Suprapubic skin (tissue), 4 donors: ENCODE measurements at regions not wholly inside any gene's neighbourhood (a gene's known extent, or its start where the extent isn't known, plus 50 kb on each side); places are given as distances from the start of the nearest gene placed in this dataset.
A peak's percentile ranks its signal among the peaks of the same experiment; 100 is the strongest.
"Not testable (repeated sequence)": the region's sequence is repeated elsewhere in the genome, so short reads cannot be mapped to it uniquely, and the experiment has no call there.

ENCODE experiments used
- DNase-seq, 2 donors: peaks; one replicate each; pipeline ENCODE4 v3.0.0-alpha.2; 2019; ENCODE audit warnings: low spot score in 2 of 2
- H3K27ac ChIP-seq: fragments of 200-600 bp; sonication (generic); one replicate; pipeline ENCODE4 v1.5.1; 2019
- H3K27me3 ChIP-seq: fragments of 200-600 bp; sonication (generic); one replicate; pipeline ENCODE4 v1.5.1; 2019
- H3K36me3 ChIP-seq: fragments of 200-600 bp; sonication (generic); one replicate; pipeline ENCODE4 v1.5.1; 2019
- H3K4me1 ChIP-seq: fragments of 200-600 bp; sonication (generic); one replicate; pipeline ENCODE4 v1.5.1; 2019
- H3K4me3 ChIP-seq: fragments of 200-600 bp; sonication (generic); one replicate; pipeline ENCODE4 v1.5.1; 2019; ENCODE audit warnings: mild to moderate bottlenecking
- H3K9me3 ChIP-seq: fragments of 200-600 bp; sonication (generic); one replicate; pipeline ENCODE4 v1.5.1; 2019
- CTCF ChIP-seq, 2 donors: fragments of 200-600 bp in 1 of 2; fragments of 450-650 bp in 1 of 2; sonication (generic) in 1 of 2; IDR thresholded peaks; one replicate each; pipeline ENCODE4 v1.5.1; 2016 to 2019; ENCODE audit warnings: antibody characterized with exemption in 2 of 2, mild to moderate bottlenecking in 1 of 2, moderate library complexity in 1 of 2
- EP300 ChIP-seq: sonication (generic); formaldehyde crosslinking; IDR thresholded peaks from one replicate; pipeline ENCODE4 v1.6.1; 2017; ENCODE audit warnings: antibody characterized with exemption
- POLR2A ChIP-seq, 2 donors: fragments of 450-650 bp; IDR thresholded peaks; one replicate each; pipeline ENCODE4 v1.6.1; 2017; ENCODE audit warnings: antibody characterized with exemption in 2 of 2, mild to moderate bottlenecking in 2 of 2, moderate library complexity in 2 of 2
- POLR2AphosphoS5 ChIP-seq, 3 donors: sonication (generic); formaldehyde crosslinking; IDR thresholded peaks; one replicate each; pipeline ENCODE4 v1.6.1; 2017; ENCODE audit warnings: antibody characterized with exemption in 3 of 3
- WGBS: methylation state at CpG from one replicate; pipeline ENCODE4 v1.1.5; 2018; 5-methylcytosine and 5-hydroxymethylcytosine counted together

GRCh38 chr17:28256370-28256769 is 62.6 kb upstream of the TMEM97 start:
- no peaks in the 10 kb centered on the region for H3K9me3 ChIP-seq
- DNase-seq = no peak
- no peaks in the 10 kb centered on the region for H3K36me3 ChIP-seq
- WGBS = 87% methylated on average over 7 of the region's 14 CpGs
- H3K27me3 ChIP-seq = peaks cover 8% of the 10 kb centered on the region
- H3K4me3 ChIP-seq = no peak overlapping the region
- no peak overlapping the region for H3K27ac ChIP-seq
- H3K4me1 ChIP-seq = peaks cover 7% of the 10 kb centered on the region
- TF ChIP-seq CTCF (IDR thresholded peaks at IDR 0.05) (no peak), POLR2A (IDR thresholded peaks at IDR 0.05) (no peak), EP300 (no peak), POLR2AphosphoS5 (IDR thresholded peaks at IDR 0.05) (no peak)

- Histone ChIP-seq H3K27ac (no peak overlapping the region), H3K9me3 (no peaks in the 10 kb centered on the region), H3K4me1 (peaks cover 2% of the 10 kb centered on the region), H3K36me3 (no peaks in the 10 kb centered on the region), H3K4me3 (no peak overlapping the region), H3K27me3 (peaks cover 8% of the 10 kb centered on the region)
- WGBS = 83% methylated on average over 7 of the region's 7 CpGs
- TF ChIP-seq POLR2A (IDR thresholded peaks at IDR 0.05) = no peak
- TF ChIP-seq POLR2AphosphoS5 (IDR thresholded peaks at IDR 0.05) = no peak
- TF ChIP-seq CTCF (IDR thresholded peaks at IDR 0.05) = no peak
- TF ChIP-seq EP300 = no peak
- DNase-seq = no peak
These were observed 62.1 kb upstream of the TMEM97 start for GRCh38 chr17:28256881-28257280.

- Histone ChIP-seq H3K4me1 (no peaks in the 10 kb centered on the region), H3K27me3 (peaks cover 8% of the 10 kb centered on the region), H3K27ac (no peak overlapping the region), H3K4me3 (no peak overlapping the region), H3K9me3 (peaks cover 5% of the 10 kb centered on the region), H3K36me3 (no peaks in the 10 kb centered on the region)
- no peak for DNase-seq
- WGBS = 83% methylated on average over 4 of the region's 5 CpGs
- TF ChIP-seq POLR2AphosphoS5 (IDR thresholded peaks at IDR 0.05) (no peak), EP300 (no peak), POLR2A (IDR thresholded peaks at IDR 0.05) (no peak), CTCF (IDR thresholded peaks at IDR 0.05) (no peak)
These were observed 60.6 kb upstream of the TMEM97 start for GRCh38 chr17:28258347-28258887.

- WGBS = 86% methylated on average over 2 of the region's 2 CpGs
- Histone ChIP-seq H3K9me3 (peaks cover 5% of the 10 kb centered on the region), H3K4me3 (no peak overlapping the region), H3K27ac (no peak overlapping the region), H3K36me3 (no peaks in the 10 kb centered on the region), H3K4me1 (peaks cover 7% of the 10 kb centered on the region), H3K27me3 (peaks cover 4% of the 10 kb centered on the region)
- no peak for TF ChIP-seq EP300
- no peak for TF ChIP-seq POLR2A (IDR thresholded peaks at IDR 0.05)
- TF ChIP-seq POLR2AphosphoS5 (IDR thresholded peaks at IDR 0.05) = no peak
- TF ChIP-seq CTCF (IDR thresholded peaks at IDR 0.05) = no peak
- no peak for DNase-seq
These were observed 57.8 kb upstream of the TMEM97 start for GRCh38 chr17:28261219-28261618.

GRCh38 chr17:28262123-28262745 is 56.8 kb upstream of the TMEM97 start:
- H3K27me3 ChIP-seq, H3K27ac ChIP-seq, H3K36me3 ChIP-seq, DNase-seq, H3K4me3 ChIP-seq, H3K9me3 ChIP-seq, H3K4me1 ChIP-seq: not testable (repeated sequence)
- 89% methylated on average over 10 of the region's 10 CpGs for WGBS

- H3K9me3 ChIP-seq, H3K36me3 ChIP-seq, H3K27me3 ChIP-seq, H3K4me3 ChIP-seq, H3K27ac ChIP-seq, H3K4me1 ChIP-seq: not testable (repeated sequence)
- peak in 1 of 2 donors; percentile 22 for DNase-seq
- 12% methylated on average over 5 of the region's 5 CpGs for WGBS
These were observed 54.0 kb upstream of the TMEM97 start for GRCh38 chr17:28264902-28265548.

- not testable (repeated sequence) for H3K4me1 ChIP-seq, H3K27me3 ChIP-seq, H3K9me3 ChIP-seq, H3K4me3 ChIP-seq, H3K36me3 ChIP-seq, H3K27ac ChIP-seq
- DNase-seq = peak in 1 of 2 donors; percentile 54
- WGBS = 88% methylated on average over 21 of the region's 21 CpGs
These were observed 53.0 kb upstream of the TMEM97 start for GRCh38 chr17:28265856-28266546.

- not testable (repeated sequence) for H3K27ac ChIP-seq, H3K4me1 ChIP-seq, DNase-seq, H3K4me3 ChIP-seq, H3K9me3 ChIP-seq, H3K27me3 ChIP-seq, H3K36me3 ChIP-seq
- 84% methylated on average over 5 of the region's 5 CpGs for WGBS
These were observed 52.5 kb upstream of the TMEM97 start for GRCh38 chr17:28266547-28266920.
